HG02610 (cell line): ENCODE measurements at regions not wholly inside any gene's neighbourhood (a gene's known extent, or its start where the extent isn't known, plus 50 kb on each side); places are given as distances from the start of the nearest gene placed in this dataset.

Experiments
- ATAC-seq: cut with Tn5 transposase; IDR thresholded peaks from one replicate; pipeline ENCODE4 v1.9.1; 2021; ENCODE audit warnings: mild to moderate bottlenecking, moderate library complexity; ENCODE audit not compliant: unreplicated experiment

GRCh38 chr10:43715334-43715733 is 66.7 kb upstream of the ZNF32 start:
- ATAC-seq = no peak

GRCh38 chr10:43712821-43713584 is 64.3 kb upstream of the ZNF32 start:
- ATAC-seq = no peak

GRCh38 chr10:43710772-43711471 is 62.2 kb upstream of the ZNF32 start:
- ATAC-seq = no peak

GRCh38 chr10:43708262-43708661 is 59.6 kb upstream of the ZNF32 start:
- ATAC-seq = no peak

GRCh38 chr10:43707770-43708169 is 59.1 kb upstream of the ZNF32 start:
- ATAC-seq = no peak

GRCh38 chr10:43706166-43706565 is 57.5 kb upstream of the ZNF32 start:
- ATAC-seq = no peak

GRCh38 chr10:43703286-43703685 is 54.6 kb upstream of the ZNF32 start:
- ATAC-seq = no peak

- ATAC-seq = no peak
Measured at GRCh38 chr10:43702936-43703281, 54.2 kb upstream of the ZNF32 start.

- no peak for ATAC-seq
Measured at GRCh38 chr10:43702213-43702935, 53.7 kb upstream of the ZNF32 start.

GRCh38 chr10:43701295-43701694 is 52.6 kb upstream of the ZNF32 start:
- no peak for ATAC-seq

GRCh38 chr10:43700306-43700705 is 51.6 kb upstream of the ZNF32 start:
- no peak for ATAC-seq

- ATAC-seq = no peak
Measured at GRCh38 chr10:43699516-43699915, 50.8 kb upstream of the ZNF32 start.
